GM23338 (cell line): ENCODE measurements at regions not wholly inside any gene's neighbourhood (a gene's known extent, or its start where the extent isn't known, plus 50 kb on each side); places are given as distances from the start of the nearest gene placed in this dataset.

ENCODE experiments used
- ATAC-seq: fragments of 200-7000 bp; cut with Tn5 transposase; 3 replicates; pipeline ENCODE4 v1.9.1; 2020
- DNase-seq: peaks from one replicate; pipeline ENCODE4 v3.0.0-alpha.2; 2015; ENCODE audit warnings: low spot score
- H2AFZ ChIP-seq: fragments of 200-600 bp; sonication (generic); 2 replicates; pipeline ENCODE4 v1.8.0; 2016; ENCODE audit warnings: antibody characterized with exemption, mild to moderate bottlenecking, moderate library complexity
- H3F3A ChIP-seq: fragments of 200-600 bp; sonication (generic); replicated peaks from 2 replicates; pipeline ENCODE4 v1.8.0; 2017; ENCODE audit warnings: antibody characterized with exemption, mixed run types, low read depth
- H3K27ac ChIP-seq: fragments of 200-600 bp; sonication (generic); 2 replicates; pipeline ENCODE4 v1.6.1; 2016; ENCODE audit warnings: low read depth
- H3K27me3 ChIP-seq: fragments of 200-600 bp; sonication (generic); 2 replicates; pipeline ENCODE4 v1.8.0; 2016; ENCODE audit warnings: mild to moderate bottlenecking, mixed run types, moderate library complexity; ENCODE audit not compliant: insufficient read depth
- H3K36me3 ChIP-seq: fragments of 200-600 bp; sonication (generic); 2 replicates; pipeline ENCODE4 v1.8.0; 2016; ENCODE audit warnings: mild to moderate bottlenecking; ENCODE audit not compliant: insufficient read depth
- H3K4me1 ChIP-seq: fragments of 200-600 bp; sonication (generic); 2 replicates; pipeline ENCODE4 v1.8.0; 2016; ENCODE audit warnings: mild to moderate bottlenecking, moderate library complexity; ENCODE audit not compliant: insufficient read depth
- H3K4me2 ChIP-seq: fragments of 200-600 bp; sonication (generic); 2 replicates; pipeline ENCODE4 v1.7.1; 2017; ENCODE audit warnings: mixed run types
- H3K4me3 ChIP-seq: fragments of 200-600 bp; sonication (generic); 2 replicates; pipeline ENCODE4 v1.6.1; 2016; ENCODE audit warnings: mixed run types
- H3K79me2 ChIP-seq: fragments of 200-600 bp; sonication (generic); replicated peaks from 2 replicates; pipeline ENCODE4 v1.8.0; 2017; ENCODE audit warnings: mild to moderate bottlenecking; ENCODE audit not compliant: insufficient read depth
- H3K9me2 ChIP-seq: fragments of 200-600 bp; sonication (generic); 2 replicates; pipeline ENCODE4 v1.8.0; 2017; ENCODE audit not compliant: insufficient read depth
- H4K20me1 ChIP-seq: fragments of 200-600 bp; sonication (generic); replicated peaks from 2 replicates; pipeline ENCODE4 v1.8.0; 2017; ENCODE audit warnings: mild to moderate bottlenecking; ENCODE audit not compliant: insufficient read depth
- H3K27ac Mint-ChIP-seq: 2 replicates; pipeline ENCODE4 v1.8.0; 2020; ENCODE audit warnings: inconsistent platforms, mild to moderate bottlenecking, moderate library complexity, mixed read lengths
- H3K27me3 Mint-ChIP-seq: 3 replicates; pipeline ENCODE4 v1.8.0; 2022; ENCODE audit warnings: low read depth, mild to moderate bottlenecking, moderate library complexity, mixed read lengths, inconsistent platforms; ENCODE audit not compliant: insufficient read depth, poor library complexity
- H3K36me3 Mint-ChIP-seq: 3 replicates; pipeline ENCODE4 v1.8.0; 2021; ENCODE audit warnings: low read depth, mild to moderate bottlenecking, inconsistent platforms, moderate library complexity, mixed read lengths
- H3K4me1 Mint-ChIP-seq: 3 replicates; pipeline ENCODE4 v1.8.0; 2020; ENCODE audit warnings: mild to moderate bottlenecking, inconsistent platforms, mixed read lengths
- H3K4me3 Mint-ChIP-seq: 3 replicates; pipeline ENCODE4 v1.8.0; 2021; ENCODE audit warnings: moderate library complexity, mild to moderate bottlenecking, inconsistent platforms, mixed read lengths
- H3K9me3 Mint-ChIP-seq: 3 replicates; pipeline ENCODE4 v1.8.0; 2020; ENCODE audit warnings: moderate library complexity, mild to moderate bottlenecking, inconsistent platforms, mixed read lengths
- CREB1 ChIP-seq: fragments of 250-450 bp; sonication (Bioruptor Pico); IDR thresholded peaks from 2 replicates; pipeline ENCODE4 v1.5.0; 2020; ENCODE audit warnings: low read depth, mild to moderate bottlenecking, moderate library complexity
- EZH2 ChIP-seq: fragments of 200-600 bp; sonication (generic); IDR thresholded peaks from one replicate; pipeline ENCODE4 v1.8.0; 2017; ENCODE audit warnings: antibody characterized with exemption, mild to moderate bottlenecking, low read depth; ENCODE audit not compliant: unreplicated experiment
- EZH2phosphoT487 ChIP-seq: fragments of 200-600 bp; sonication (generic); IDR thresholded peaks from one replicate; pipeline ENCODE4 v1.8.1; 2018; ENCODE audit warnings: antibody characterized with exemption; ENCODE audit not compliant: unreplicated experiment
- JUNB ChIP-seq: IDR thresholded peaks from one replicate; pipeline ENCODE4 v1.6.1; 2016; ENCODE audit warnings: antibody characterized with exemption; ENCODE audit not compliant: unreplicated experiment
- POLR2AphosphoS5 ChIP-seq: IDR thresholded peaks from 2 replicates; pipeline ENCODE4 v1.6.1; 2016; ENCODE audit warnings: antibody characterized with exemption, low read depth
- STAT1 ChIP-seq: IDR thresholded peaks from one replicate; pipeline ENCODE4 v1.6.1; 2016; ENCODE audit warnings: antibody characterized with exemption; ENCODE audit not compliant: unreplicated experiment
- ZNF114 ChIP-seq: fragments of 250-450 bp; sonication (Bioruptor Pico); IDR thresholded peaks from 2 replicates; pipeline ENCODE4 v1.5.0; 2020; ENCODE audit warnings: mild to moderate bottlenecking, moderate library complexity
- TF ChIP-seq, protein P1 (sequence below): IDR thresholded peaks from 2 replicates; pipeline ENCODE4 v1.6.1; 2016; ENCODE audit warnings: antibody characterized with exemption
- TF ChIP-seq, protein P2 (sequence below): fragments of 250-450 bp; sonication (Bioruptor Pico); IDR thresholded peaks from 2 replicates; pipeline ENCODE4 v1.5.0; 2020; ENCODE audit warnings: mild to moderate bottlenecking, moderate library complexity
- TF ChIP-seq, protein P3 (sequence below): IDR thresholded peaks from one replicate; pipeline ENCODE4 v1.6.1; 2018; ENCODE audit warnings: antibody characterized with exemption; ENCODE audit not compliant: unreplicated experiment

DNA sequence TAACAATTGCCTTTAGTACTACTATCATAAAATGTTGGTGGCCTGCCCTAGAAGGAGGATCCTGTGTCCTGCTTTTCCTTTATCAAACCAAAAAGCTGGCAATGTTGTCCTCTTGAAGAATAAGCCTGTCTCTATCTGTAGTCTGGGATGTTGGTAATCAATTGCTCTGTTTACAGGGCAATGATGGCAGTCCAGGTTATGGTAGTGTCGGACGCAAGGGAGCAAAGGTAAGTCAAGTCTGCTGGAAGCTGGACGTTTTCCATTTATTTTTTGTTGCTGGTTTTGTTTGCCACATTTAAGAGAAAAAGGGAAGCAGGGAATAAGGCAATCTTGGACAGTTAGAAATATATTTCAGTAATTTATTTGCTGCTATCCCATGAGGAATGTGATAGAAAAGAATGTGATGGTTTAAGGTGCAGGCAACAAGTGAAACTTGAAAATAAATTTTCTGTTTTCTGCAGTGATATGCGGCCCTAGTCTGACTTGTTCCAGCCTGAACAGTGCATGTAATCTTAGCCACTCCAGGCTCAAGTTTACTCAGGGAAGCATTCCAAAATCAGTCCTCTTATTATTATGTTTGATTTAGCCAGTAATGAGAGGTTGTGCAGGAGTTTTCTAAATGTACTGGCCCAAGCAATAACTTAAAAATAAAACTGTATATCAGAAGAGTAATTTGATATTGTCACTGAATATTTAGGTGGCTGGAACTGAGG lies 110.3 kb downstream of the COL6A6 start:
- TF ChIP-seq STAT1, result no peak
- TF ChIP-seq, protein P1, sequence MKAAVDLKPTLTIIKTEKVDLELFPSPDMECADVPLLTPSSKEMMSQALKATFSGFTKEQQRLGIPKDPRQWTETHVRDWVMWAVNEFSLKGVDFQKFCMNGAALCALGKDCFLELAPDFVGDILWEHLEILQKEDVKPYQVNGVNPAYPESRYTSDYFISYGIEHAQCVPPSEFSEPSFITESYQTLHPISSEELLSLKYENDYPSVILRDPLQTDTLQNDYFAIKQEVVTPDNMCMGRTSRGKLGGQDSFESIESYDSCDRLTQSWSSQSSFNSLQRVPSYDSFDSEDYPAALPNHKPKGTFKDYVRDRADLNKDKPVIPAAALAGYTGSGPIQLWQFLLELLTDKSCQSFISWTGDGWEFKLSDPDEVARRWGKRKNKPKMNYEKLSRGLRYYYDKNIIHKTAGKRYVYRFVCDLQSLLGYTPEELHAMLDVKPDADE, result no peak
- TF ChIP-seq ZNF114, result no peak
- TF ChIP-seq, protein P2, sequence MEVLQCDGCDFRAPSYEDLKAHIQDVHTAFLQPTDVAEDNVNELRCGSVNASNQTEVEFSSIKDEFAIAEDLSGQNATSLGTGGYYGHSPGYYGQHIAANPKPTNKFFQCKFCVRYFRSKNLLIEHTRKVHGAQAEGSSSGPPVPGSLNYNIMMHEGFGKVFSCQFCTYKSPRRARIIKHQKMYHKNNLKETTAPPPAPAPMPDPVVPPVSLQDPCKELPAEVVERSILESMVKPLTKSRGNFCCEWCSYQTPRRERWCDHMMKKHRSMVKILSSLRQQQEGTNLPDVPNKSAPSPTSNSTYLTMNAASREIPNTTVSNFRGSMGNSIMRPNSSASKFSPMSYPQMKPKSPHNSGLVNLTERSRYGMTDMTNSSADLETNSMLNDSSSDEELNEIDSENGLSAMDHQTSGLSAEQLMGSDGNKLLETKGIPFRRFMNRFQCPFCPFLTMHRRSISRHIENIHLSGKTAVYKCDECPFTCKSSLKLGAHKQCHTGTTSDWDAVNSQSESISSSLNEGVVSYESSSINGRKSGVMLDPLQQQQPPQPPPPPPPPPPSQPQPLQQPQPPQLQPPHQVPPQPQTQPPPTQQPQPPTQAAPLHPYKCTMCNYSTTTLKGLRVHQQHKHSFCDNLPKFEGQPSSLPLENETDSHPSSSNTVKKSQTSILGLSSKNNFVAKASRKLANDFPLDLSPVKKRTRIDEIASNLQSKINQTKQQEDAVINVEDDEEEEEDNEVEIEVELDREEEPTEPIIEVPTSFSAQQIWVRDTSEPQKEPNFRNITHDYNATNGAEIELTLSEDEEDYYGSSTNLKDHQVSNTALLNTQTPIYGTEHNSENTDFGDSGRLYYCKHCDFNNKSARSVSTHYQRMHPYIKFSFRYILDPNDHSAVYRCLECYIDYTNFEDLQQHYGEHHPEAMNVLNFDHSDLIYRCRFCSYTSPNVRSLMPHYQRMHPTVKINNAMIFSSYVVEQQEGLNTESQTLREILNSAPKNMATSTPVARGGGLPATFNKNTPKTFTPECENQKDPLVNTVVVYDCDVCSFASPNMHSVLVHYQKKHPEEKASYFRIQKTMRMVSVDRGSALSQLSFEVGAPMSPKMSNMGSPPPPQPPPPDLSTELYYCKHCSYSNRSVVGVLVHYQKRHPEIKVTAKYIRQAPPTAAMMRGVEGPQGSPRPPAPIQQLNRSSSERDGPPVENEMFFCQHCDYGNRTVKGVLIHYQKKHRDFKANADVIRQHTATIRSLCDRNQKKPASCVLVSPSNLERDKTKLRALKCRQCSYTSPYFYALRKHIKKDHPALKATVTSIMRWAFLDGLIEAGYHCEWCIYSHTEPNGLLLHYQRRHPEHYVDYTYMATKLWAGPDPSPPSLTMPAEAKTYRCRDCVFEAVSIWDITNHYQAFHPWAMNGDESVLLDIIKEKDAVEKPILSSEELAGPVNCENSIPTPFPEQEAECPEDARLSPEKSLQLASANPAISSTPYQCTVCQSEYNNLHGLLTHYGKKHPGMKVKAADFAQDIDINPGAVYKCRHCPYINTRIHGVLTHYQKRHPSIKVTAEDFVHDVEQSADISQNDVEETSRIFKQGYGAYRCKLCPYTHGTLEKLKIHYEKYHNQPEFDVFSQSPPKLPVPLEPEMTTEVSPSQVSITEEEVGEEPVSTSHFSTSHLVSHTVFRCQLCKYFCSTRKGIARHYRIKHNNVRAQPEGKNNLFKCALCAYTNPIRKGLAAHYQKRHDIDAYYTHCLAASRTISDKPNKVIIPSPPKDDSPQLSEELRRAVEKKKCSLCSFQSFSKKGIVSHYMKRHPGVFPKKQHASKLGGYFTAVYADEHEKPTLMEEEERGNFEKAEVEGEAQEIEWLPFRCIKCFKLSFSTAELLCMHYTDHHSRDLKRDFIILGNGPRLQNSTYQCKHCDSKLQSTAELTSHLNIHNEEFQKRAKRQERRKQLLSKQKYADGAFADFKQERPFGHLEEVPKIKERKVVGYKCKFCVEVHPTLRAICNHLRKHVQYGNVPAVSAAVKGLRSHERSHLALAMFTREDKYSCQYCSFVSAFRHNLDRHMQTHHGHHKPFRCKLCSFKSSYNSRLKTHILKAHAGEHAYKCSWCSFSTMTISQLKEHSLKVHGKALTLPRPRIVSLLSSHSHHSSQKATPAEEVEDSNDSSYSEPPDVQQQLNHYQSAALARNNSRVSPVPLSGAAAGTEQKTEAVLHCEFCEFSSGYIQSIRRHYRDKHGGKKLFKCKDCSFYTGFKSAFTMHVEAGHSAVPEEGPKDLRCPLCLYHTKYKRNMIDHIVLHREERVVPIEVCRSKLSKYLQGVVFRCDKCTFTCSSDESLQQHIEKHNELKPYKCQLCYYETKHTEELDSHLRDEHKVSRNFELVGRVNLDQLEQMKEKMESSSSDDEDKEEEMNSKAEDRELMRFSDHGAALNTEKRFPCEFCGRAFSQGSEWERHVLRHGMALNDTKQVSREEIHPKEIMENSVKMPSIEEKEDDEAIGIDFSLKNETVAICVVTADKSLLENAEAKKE (CRISPR knock-in tag), result no peak
- TF ChIP-seq CREB1 (CRISPR knock-in tag), result no peak
- TF ChIP-seq JUNB, result no peak
- no peak for TF ChIP-seq EZH2
- no peak for TF ChIP-seq EZH2phosphoT487
- TF ChIP-seq, protein P3, sequence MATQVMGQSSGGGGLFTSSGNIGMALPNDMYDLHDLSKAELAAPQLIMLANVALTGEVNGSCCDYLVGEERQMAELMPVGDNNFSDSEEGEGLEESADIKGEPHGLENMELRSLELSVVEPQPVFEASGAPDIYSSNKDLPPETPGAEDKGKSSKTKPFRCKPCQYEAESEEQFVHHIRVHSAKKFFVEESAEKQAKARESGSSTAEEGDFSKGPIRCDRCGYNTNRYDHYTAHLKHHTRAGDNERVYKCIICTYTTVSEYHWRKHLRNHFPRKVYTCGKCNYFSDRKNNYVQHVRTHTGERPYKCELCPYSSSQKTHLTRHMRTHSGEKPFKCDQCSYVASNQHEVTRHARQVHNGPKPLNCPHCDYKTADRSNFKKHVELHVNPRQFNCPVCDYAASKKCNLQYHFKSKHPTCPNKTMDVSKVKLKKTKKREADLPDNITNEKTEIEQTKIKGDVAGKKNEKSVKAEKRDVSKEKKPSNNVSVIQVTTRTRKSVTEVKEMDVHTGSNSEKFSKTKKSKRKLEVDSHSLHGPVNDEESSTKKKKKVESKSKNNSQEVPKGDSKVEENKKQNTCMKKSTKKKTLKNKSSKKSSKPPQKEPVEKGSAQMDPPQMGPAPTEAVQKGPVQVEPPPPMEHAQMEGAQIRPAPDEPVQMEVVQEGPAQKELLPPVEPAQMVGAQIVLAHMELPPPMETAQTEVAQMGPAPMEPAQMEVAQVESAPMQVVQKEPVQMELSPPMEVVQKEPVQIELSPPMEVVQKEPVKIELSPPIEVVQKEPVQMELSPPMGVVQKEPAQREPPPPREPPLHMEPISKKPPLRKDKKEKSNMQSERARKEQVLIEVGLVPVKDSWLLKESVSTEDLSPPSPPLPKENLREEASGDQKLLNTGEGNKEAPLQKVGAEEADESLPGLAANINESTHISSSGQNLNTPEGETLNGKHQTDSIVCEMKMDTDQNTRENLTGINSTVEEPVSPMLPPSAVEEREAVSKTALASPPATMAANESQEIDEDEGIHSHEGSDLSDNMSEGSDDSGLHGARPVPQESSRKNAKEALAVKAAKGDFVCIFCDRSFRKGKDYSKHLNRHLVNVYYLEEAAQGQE, result no peak
- no peak for TF ChIP-seq POLR2AphosphoS5
- Mint-ChIP-seq H3K4me1 (no peaks in the 10 kb centered on the region), H3K27ac (no peak overlapping the region), H3K4me3 (no peak overlapping the region), H3K36me3 (no peaks in the 10 kb centered on the region), H3K27me3 (no peaks in the 10 kb centered on the region), H3K9me3 (no peaks in the 10 kb centered on the region)
- Histone ChIP-seq H3K27ac (no peak overlapping the region), H3K4me3 (no peak overlapping the region), H2AFZ (no peak overlapping the region), H3K4me2 (no peak overlapping the region), H4K20me1 (no peaks in the 10 kb centered on the region), H3F3A (no peaks in the 10 kb centered on the region), H3K79me2 (no peaks in the 10 kb centered on the region), H3K9me2 (0 out of 2 replicates have a peak, but pooled peaks cover 14% of the 10 kb centered on the region), H3K4me1 (no peaks in the 10 kb centered on the region), H3K36me3 (no peaks in the 10 kb centered on the region), H3K27me3 (no peaks in the 10 kb centered on the region)
- DNase-seq (no peak), ATAC-seq (no peak)
